Natural killer cell (primary cell): ENCODE measurements at regions not wholly inside any gene's neighbourhood (a gene's known extent, or its start where the extent isn't known, plus 50 kb on each side); places are given as distances from the start of the nearest gene placed in this dataset.
A peak's percentile ranks its signal among the peaks of the same experiment; 100 is the strongest.

Experiments used
- ATAC-seq, 3 donors: fragments of 150-1000 bp in 2 of 3; fragments of 200-7000 bp in 1 of 3; cut with Tn5 transposase; 1 replicate in 1 of 3; 2 replicates in 2 of 3; pipeline ENCODE4 v1.10.0; 2021; ENCODE audit warnings: mild to moderate bottlenecking in 2 of 3, moderate library complexity in 2 of 3
- DNase-seq, 2 donors: peaks; one replicate each; pipeline versions ENCODE4 v3.0.0 to v3.0.0-alpha.2; 2013 to 2021; ENCODE audit warnings: mixed read lengths in 1 of 2
- H3K27ac ChIP-seq: one replicate; pipeline ENCODE4 v1.5.1; 2013; ENCODE audit warnings: mild to moderate bottlenecking, low read length
- H3K27me3 ChIP-seq: one replicate; pipeline ENCODE4 v1.6.1; 2013; ENCODE audit warnings: low read length; ENCODE audit not compliant: control insufficient read depth, insufficient read depth
- H3K36me3 ChIP-seq: one replicate; pipeline ENCODE4 v1.6.1; 2013; ENCODE audit warnings: low read length; ENCODE audit not compliant: control insufficient read depth, insufficient read depth
- H3K4me1 ChIP-seq: one replicate; pipeline ENCODE4 v1.6.1; 2013; ENCODE audit warnings: low read length; ENCODE audit not compliant: control insufficient read depth, insufficient read depth
- H3K4me3 ChIP-seq: one replicate; pipeline ENCODE4 v1.5.1; 2013; ENCODE audit warnings: low read length
- H3K9me3 ChIP-seq: one replicate; pipeline ENCODE4 v1.6.1; 2013; ENCODE audit warnings: low read length; ENCODE audit not compliant: control insufficient read depth, insufficient read depth
- H3K27ac Mint-ChIP-seq, 2 donors: one replicate each; pipeline ENCODE4 v1.8.0; 2022; ENCODE audit warnings: mild to moderate bottlenecking in 2 of 2, mixed read lengths in 2 of 2, moderate library complexity in 1 of 2
- H3K27me3 Mint-ChIP-seq, 2 donors: one replicate each; pipeline ENCODE4 v1.8.0; 2022; ENCODE audit warnings: low read depth in 2 of 2, mixed read lengths in 2 of 2
- H3K36me3 Mint-ChIP-seq: one replicate; pipeline ENCODE4 v1.8.0; 2022; ENCODE audit warnings: mixed read lengths
- H3K4me1 Mint-ChIP-seq, 2 donors: one replicate each; pipeline ENCODE4 v1.8.0; 2022; ENCODE audit warnings: mixed read lengths in 2 of 2
- H3K4me3 Mint-ChIP-seq: one replicate; pipeline ENCODE4 v1.8.0; 2022; ENCODE audit warnings: mild to moderate bottlenecking, moderate library complexity, mixed read lengths
- H3K9me3 Mint-ChIP-seq, 2 donors: one replicate each; pipeline ENCODE4 v1.8.0; 2022; ENCODE audit warnings: mixed read lengths in 2 of 2
- CTCF ChIP-seq: fragments of 200-600 bp; IDR thresholded peaks from one replicate; pipeline ENCODE4 v1.8.0; 2022; ENCODE audit warnings: antibody characterized with exemption
- WGBS: methylation state at CpG from one replicate; pipeline ENCODE4 v1.1.7; 2013; ENCODE audit warnings: missing lambda C conversion rate; ENCODE audit not compliant: insufficient coverage; 5-methylcytosine and 5-hydroxymethylcytosine counted together
- intact Hi-C: fragments of 100-400 bp; cut with micrococcal nuclease; formaldehyde crosslinking; loops from one replicate; pipeline ENCODE4 v1.14.2; 2022

DNA sequence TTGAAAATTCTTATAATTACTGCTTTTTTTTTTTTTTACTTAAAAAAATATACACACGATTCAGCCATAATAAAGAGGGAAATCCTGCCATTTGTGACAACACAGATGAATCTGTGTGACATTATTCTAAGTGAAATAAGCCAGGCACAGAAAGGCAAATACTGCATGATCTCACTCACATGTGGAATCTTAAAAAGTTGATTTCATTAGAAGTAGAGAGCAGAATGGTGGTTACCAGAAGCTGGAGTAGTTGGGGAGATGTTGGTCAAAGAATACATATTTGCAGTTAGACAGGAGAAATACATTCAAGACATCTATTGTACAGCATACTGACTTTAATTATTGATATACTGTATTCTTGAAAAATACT lies 116.2 kb downstream of the KLF12 start:
- H3K27me3 Mint-ChIP-seq: no peaks in the 10 kb centered on the region
- TF ChIP-seq CTCF: no peak
- H3K4me1 ChIP-seq: peaks cover 4% of the 10 kb centered on the region
- peaks cover 9% of the 10 kb centered on the region for H3K36me3 Mint-ChIP-seq
- peaks cover 55 to 63% of the 10 kb centered on the region in 2 donors for H3K4me1 Mint-ChIP-seq
- H3K36me3 ChIP-seq: peaks cover 3% of the 10 kb centered on the region
- H3K27ac ChIP-seq: no peak overlapping the region
- no peak overlapping the region for H3K4me3 ChIP-seq
- H3K4me3 Mint-ChIP-seq: no peak overlapping the region
- H3K9me3 ChIP-seq: no peaks in the 10 kb centered on the region
- ATAC-seq (no peak), DNase-seq (no peak)
- WGBS: 100% methylated on average over 1 of the region's 1 CpG
- no peak overlapping the region for H3K27ac Mint-ChIP-seq
- H3K9me3 Mint-ChIP-seq: no peaks in the 10 kb centered on the region
- intact Hi-C loops: no loop called here
- no peaks in the 10 kb centered on the region for H3K27me3 ChIP-seq

DNA sequence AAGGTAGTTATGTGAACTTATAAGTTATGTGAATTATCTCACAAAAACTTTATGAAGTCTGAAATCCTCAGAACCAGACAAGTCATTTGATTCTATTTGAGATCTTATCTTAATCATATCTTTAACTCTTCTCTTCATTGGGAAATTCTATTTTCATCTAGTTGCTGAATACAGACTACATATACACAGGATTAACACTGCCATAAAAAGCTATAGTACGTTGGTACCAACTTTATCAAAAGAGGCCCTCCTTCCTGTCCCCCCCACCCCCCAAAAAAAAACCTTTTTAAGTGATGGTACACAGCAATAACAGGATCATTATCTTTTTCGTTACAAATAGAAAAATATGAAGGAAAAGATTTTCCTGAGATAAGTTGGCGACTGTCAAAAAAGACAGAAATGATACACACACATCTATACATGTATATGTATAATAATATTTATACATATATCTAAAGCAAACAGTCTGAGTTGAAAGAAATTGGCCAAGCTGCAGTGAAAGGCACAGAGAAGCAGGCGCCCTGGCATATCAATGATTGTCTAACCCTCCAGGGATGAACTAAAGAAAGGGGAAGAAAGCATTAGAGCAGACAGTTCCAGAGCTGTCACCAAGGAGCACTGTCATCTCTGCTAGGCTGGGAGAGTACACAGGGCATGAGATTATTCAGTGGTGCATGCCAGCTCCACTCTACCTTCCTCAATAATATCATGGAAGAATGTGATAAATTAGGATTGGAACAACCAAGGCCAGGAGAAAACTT lies 116.7 kb downstream of the KLF12 start:
- no peak overlapping the region for H3K4me3 Mint-ChIP-seq
- peaks cover 4% of the 10 kb centered on the region for H3K4me1 ChIP-seq
- peak overlapping the region; percentile 3 to 46 for H3K27ac Mint-ChIP-seq
- ATAC-seq: no peak
- DNase-seq: peak in 1 of 2 donors; percentile 29
- no peaks in the 10 kb centered on the region for H3K9me3 ChIP-seq
- no peaks in the 10 kb centered on the region for H3K36me3 ChIP-seq
- peaks cover 55 to 63% of the 10 kb centered on the region in 2 donors for H3K4me1 Mint-ChIP-seq
- intact Hi-C loops: no loop called here
- H3K27me3 Mint-ChIP-seq: no peaks in the 10 kb centered on the region
- no peaks in the 10 kb centered on the region for H3K27me3 ChIP-seq
- no peak for TF ChIP-seq CTCF
- H3K36me3 Mint-ChIP-seq: peaks cover 3% of the 10 kb centered on the region
- 71% methylated on average over 2 of the region's 4 CpGs for WGBS
- no peak overlapping the region for H3K27ac ChIP-seq
- no peaks in the 10 kb centered on the region for H3K9me3 Mint-ChIP-seq
- H3K4me3 ChIP-seq: no peak overlapping the region

GRCh38 chr13:74015137-74015536 lies 119.1 kb downstream of the KLF12 start:
- intact Hi-C loops: no loop called here
- Mint-ChIP-seq H3K9me3 (no peaks in the 10 kb centered on the region), H3K36me3 (no peaks in the 10 kb centered on the region), H3K4me1 (peaks cover 44 to 60% of the 10 kb centered on the region in 2 donors), H3K27ac (no peak overlapping the region), H3K4me3 (no peak overlapping the region), H3K27me3 (no peaks in the 10 kb centered on the region)
- DNase-seq (peak in 1 of 2 donors; percentile 29), ATAC-seq (peak in 2 of 3 donors; percentile 55 to 57)
- no peak overlapping the region for H3K4me3 ChIP-seq
- H3K36me3 ChIP-seq: no peaks in the 10 kb centered on the region
- H3K27me3 ChIP-seq: no peaks in the 10 kb centered on the region
- H3K9me3 ChIP-seq: no peaks in the 10 kb centered on the region
- H3K4me1 ChIP-seq: peaks cover 4% of the 10 kb centered on the region
- H3K27ac ChIP-seq: no peak overlapping the region
- WGBS: 100% methylated on average over 2 of the region's 4 CpGs
- TF ChIP-seq CTCF: peak; percentile 40
